Adrenal gland (tissue), 5 donors: ENCODE measurements at regions not wholly inside any gene's neighbourhood (a gene's known extent, or its start where the extent isn't known, plus 50 kb on each side); places are given as distances from the start of the nearest gene placed in this dataset.

Experiments used
- CTCF ChIP-seq, 6 experiments: fragments of 450-650 bp in 4 of 6; fragments of 200-600 bp in 2 of 6; sonication (generic) in 1 of 6; IDR thresholded peaks; 1 replicate in 5 of 6; 2 replicates in 1 of 6; pipeline versions ENCODE4 v1.5.1 to v1.8.0; 2016 to 2021; ENCODE audit warnings: antibody characterized with exemption in 6 of 6, mild to moderate bottlenecking in 2 of 6, moderate library complexity in 1 of 6
- POLR2A ChIP-seq, 2 donors: fragments of 450-650 bp; IDR thresholded peaks; one replicate each; pipeline ENCODE4 v1.6.1; 2017; ENCODE audit warnings: antibody characterized with exemption in 2 of 2, mild to moderate bottlenecking in 2 of 2, moderate library complexity in 1 of 2
- donor health status: DM: no; HTN: no; CAD: no.

GRCh38 chr2:9097239-9097638, 93.8 kb upstream of the MBOAT2 start:
- no peak for TF ChIP-seq CTCF (IDR thresholded peaks at IDR 0.05)
- TF ChIP-seq POLR2A (IDR thresholded peaks at IDR 0.05) = no peak
